GM12891 (cell line): ENCODE measurements at regions not wholly inside any gene's neighbourhood (a gene's known extent, or its start where the extent isn't known, plus 50 kb on each side); places are given as distances from the start of the nearest gene placed in this dataset.

Source experiments
- PAX5 ChIP-seq: IDR thresholded peaks from 2 replicates; pipeline ENCODE4 v1.6.1; 2011; ENCODE audit warnings: low read length, moderate library complexity, mild to moderate bottlenecking; ENCODE audit not compliant: insufficient read depth, severe bottlenecking
- POLR2A ChIP-seq: IDR thresholded peaks from 2 replicates; pipeline ENCODE4 v1.6.1; 2011; ENCODE audit warnings: low read depth, low read length, control low read depth
- POLR2AphosphoS5 ChIP-seq: IDR thresholded peaks from 2 replicates; pipeline ENCODE4 v1.6.1; 2011; ENCODE audit warnings: low read depth, low read length, control low read depth
- POU2F2 ChIP-seq: IDR thresholded peaks from 2 replicates; pipeline ENCODE4 v1.6.1; 2011; ENCODE audit warnings: low read depth, mild to moderate bottlenecking, control low read depth, low read length, moderate library complexity
- SPI1 ChIP-seq: IDR thresholded peaks from 2 replicates; pipeline ENCODE4 v1.6.1; 2011; ENCODE audit warnings: low read depth, low read length, control low read depth
- TAF1 ChIP-seq: IDR thresholded peaks from 2 replicates; pipeline ENCODE4 v1.6.1; 2011; ENCODE audit warnings: low read depth, low read length, control low read depth

DNA sequence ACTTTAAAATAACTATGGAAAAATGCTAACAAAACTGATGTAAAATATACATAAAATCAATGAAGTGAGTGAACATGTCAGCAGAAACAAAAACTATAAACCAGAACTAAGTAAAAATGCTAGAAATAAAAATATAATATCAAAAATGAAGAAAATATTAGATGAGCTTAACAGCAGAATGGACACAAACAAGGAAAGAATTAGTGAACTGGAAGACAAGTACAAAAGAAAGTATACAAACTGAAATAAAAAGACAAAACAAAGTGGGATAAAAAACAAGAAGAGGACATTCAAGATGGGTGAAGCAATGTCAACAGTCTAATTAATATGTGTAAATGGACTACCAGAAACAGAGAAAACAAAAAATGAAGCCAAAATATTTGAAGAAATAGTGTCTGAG, 339.2 kb downstream of the NXPE2 start:
- TF ChIP-seq TAF1 (no peak), POLR2A (no peak), POLR2AphosphoS5 (no peak), SPI1 (no peak), POU2F2 (no peak), PAX5 (no peak)
